ENCODE measurements at regions not wholly inside any gene's neighbourhood (a gene's known extent, or its start where the extent isn't known, plus 50 kb on each side); places are given as distances from the start of the nearest gene placed in this dataset.

- ATAC-seq, result no peak
- Histone ChIP-seq H3K4me1 (peaks cover 0 to 25% of the 10 kb centered on the region in 2 donors), H3K4me3 (no peak overlapping the region), H3K9me3 (no peaks in the 10 kb centered on the region), H3K27me3 (no peaks in the 10 kb centered on the region), H3K36me3 (no peaks in the 10 kb centered on the region), H3K27ac (no peak overlapping the region)
- intact Hi-C loops (cut with DNase I; ENCODE audit: low total_unique reads) (no loop called here), in situ Hi-C loops (cut with MboI; ENCODE audit: low sequenced_read_pairs in 4 of 4) (no loop called here)
- no peak for DNase-seq
- TF ChIP-seq CTCF (IDR thresholded peaks at IDR 0.05 in 4 of 5, conservative IDR thresholded peaks at IDR 0.05 in 1 of 5), result no peak
- no peak for TF ChIP-seq POLR2A (IDR thresholded peaks at IDR 0.05)
These were observed 175.0 kb downstream of the FAM43A start for GRCh38 chr3:194860725-194861124.

- no peak for TF ChIP-seq POLR2A (IDR thresholded peaks at IDR 0.05)
- DNase-seq (no peak), ATAC-seq (no peak)
- intact Hi-C loops (cut with DNase I; ENCODE audit: low total_unique reads) (no loop called here), in situ Hi-C loops (cut with MboI; ENCODE audit: low sequenced_read_pairs in 4 of 4) (no loop called here)
- H3K27me3 ChIP-seq, result no peaks in the 10 kb centered on the region
- no peaks in the 10 kb centered on the region for H3K9me3 ChIP-seq
- no peak overlapping the region for H3K27ac ChIP-seq
- peaks cover 0 to 26% of the 10 kb centered on the region in 2 donors for H3K4me1 ChIP-seq
- H3K36me3 ChIP-seq, result no peaks in the 10 kb centered on the region
- H3K4me3 ChIP-seq, result no peak overlapping the region
These were observed 175.7 kb downstream of the FAM43A start for GRCh38 chr3:194861375-194861774.

GRCh38 chr3:194865061-194865460, 179.4 kb downstream of the FAM43A start:
- Histone ChIP-seq H3K4me3 (no peak overlapping the region), H3K27ac (peak overlapping the region in 3 of 4 donors; percentile 19 to 37 (median 37)), H3K36me3 (no peaks in the 10 kb centered on the region), H3K4me1 (peaks cover 0 to 26% of the 10 kb centered on the region in 2 donors), H3K9me3 (no peaks in the 10 kb centered on the region), H3K27me3 (no peaks in the 10 kb centered on the region)
- intact Hi-C loops (cut with DNase I; ENCODE audit: low total_unique reads), result no loop called here
- no peak for TF ChIP-seq POLR2A (IDR thresholded peaks at IDR 0.05)
- no peak for TF ChIP-seq CTCF (IDR thresholded peaks at IDR 0.05 in 4 of 5, conservative IDR thresholded peaks at IDR 0.05 in 1 of 5)
- ATAC-seq (peak in 1 of 2 donors; percentile 41), DNase-seq (no peak)
- in situ Hi-C loops (cut with MboI; ENCODE audit: low sequenced_read_pairs in 4 of 4), result no loop called here

- peak overlapping the region in 3 of 4 donors; percentile 19 to 37 (median 37) for H3K27ac ChIP-seq
- intact Hi-C loops (cut with DNase I; ENCODE audit: low total_unique reads), result no loop called here
- TF ChIP-seq POLR2A (IDR thresholded peaks at IDR 0.05) (no peak), CTCF (IDR thresholded peaks at IDR 0.05 in 4 of 5, conservative IDR thresholded peaks at IDR 0.05 in 1 of 5) (no peak)
These were observed 179.9 kb downstream of the FAM43A start for GRCh38 chr3:194865615-194866014.

GRCh38 chr3:194866236-194866635, 180.6 kb downstream of the FAM43A start:
- no peaks in the 10 kb centered on the region for H3K27me3 ChIP-seq
- no peak for DNase-seq
- in situ Hi-C loops (cut with MboI; ENCODE audit: low sequenced_read_pairs in 4 of 4), result no loop called here
- H3K4me1 ChIP-seq, result peaks cover 7 to 37% of the 10 kb centered on the region in 2 donors
- no peak overlapping the region for H3K4me3 ChIP-seq
- intact Hi-C loops (cut with DNase I; ENCODE audit: low total_unique reads), result no loop called here
- TF ChIP-seq CTCF (IDR thresholded peaks at IDR 0.05 in 4 of 5, conservative IDR thresholded peaks at IDR 0.05 in 1 of 5) (no peak), POLR2A (IDR thresholded peaks at IDR 0.05) (no peak)
- ATAC-seq, result no peak
- H3K36me3 ChIP-seq, result no peaks in the 10 kb centered on the region
- peak overlapping the region in 2 of 4 donors; percentile 36 to 37 for H3K27ac ChIP-seq
- no peaks in the 10 kb centered on the region for H3K9me3 ChIP-seq

More at GRCh38 chr3:194865615-194866014, 179.9 kb downstream of the FAM43A start:
- Histone ChIP-seq H3K27me3 (no peaks in the 10 kb centered on the region), H3K9me3 (no peaks in the 10 kb centered on the region), H3K36me3 (no peaks in the 10 kb centered on the region), H3K4me3 (no peak overlapping the region), H3K4me1 (peaks cover 2 to 30% of the 10 kb centered on the region in 2 donors)
- ATAC-seq (no peak), DNase-seq (no peak)
- in situ Hi-C loops (cut with MboI; ENCODE audit: low sequenced_read_pairs in 4 of 4), result no loop called here

Measured in gastrocnemius medialis (tissue), 4 donors.